Activated CD4-positive, alpha-beta T cell treated with anti-CD3 and anti-CD28 coated beads for 4 hours (primary cell): ENCODE measurements at regions not wholly inside any gene's neighbourhood (a gene's known extent, or its start where the extent isn't known, plus 50 kb on each side); places are given as distances from the start of the nearest gene placed in this dataset.
"Not testable (repeated sequence)": the region's sequence is repeated elsewhere in the genome, so short reads cannot be mapped to it uniquely, and the experiment has no call there.

Source experiments
- DNase-seq, 2 donors: peaks; one replicate each; pipeline ENCODE4 v3.0.0-alpha.2; 2020

DNA sequence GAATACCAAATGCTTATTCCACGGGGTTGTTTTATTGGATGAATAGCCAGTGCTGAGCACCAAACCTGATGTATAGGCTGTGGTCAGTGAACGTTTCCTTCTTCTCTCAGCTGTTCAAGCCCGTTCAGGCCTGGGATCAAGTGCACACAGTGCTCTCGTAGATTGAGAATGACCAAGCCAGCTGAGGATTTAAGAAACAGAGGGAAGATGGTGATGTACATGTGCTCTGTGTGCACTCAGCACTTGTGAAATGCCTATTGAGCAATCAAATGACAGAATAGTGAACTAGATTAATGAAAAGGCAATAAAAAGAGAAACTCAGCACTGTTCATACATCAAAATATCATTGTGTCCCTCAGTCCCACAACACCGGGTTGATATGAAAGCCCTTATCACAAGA, 302.5 kb downstream of the BMPER start:
- DNase-seq, result no peak

DNA sequence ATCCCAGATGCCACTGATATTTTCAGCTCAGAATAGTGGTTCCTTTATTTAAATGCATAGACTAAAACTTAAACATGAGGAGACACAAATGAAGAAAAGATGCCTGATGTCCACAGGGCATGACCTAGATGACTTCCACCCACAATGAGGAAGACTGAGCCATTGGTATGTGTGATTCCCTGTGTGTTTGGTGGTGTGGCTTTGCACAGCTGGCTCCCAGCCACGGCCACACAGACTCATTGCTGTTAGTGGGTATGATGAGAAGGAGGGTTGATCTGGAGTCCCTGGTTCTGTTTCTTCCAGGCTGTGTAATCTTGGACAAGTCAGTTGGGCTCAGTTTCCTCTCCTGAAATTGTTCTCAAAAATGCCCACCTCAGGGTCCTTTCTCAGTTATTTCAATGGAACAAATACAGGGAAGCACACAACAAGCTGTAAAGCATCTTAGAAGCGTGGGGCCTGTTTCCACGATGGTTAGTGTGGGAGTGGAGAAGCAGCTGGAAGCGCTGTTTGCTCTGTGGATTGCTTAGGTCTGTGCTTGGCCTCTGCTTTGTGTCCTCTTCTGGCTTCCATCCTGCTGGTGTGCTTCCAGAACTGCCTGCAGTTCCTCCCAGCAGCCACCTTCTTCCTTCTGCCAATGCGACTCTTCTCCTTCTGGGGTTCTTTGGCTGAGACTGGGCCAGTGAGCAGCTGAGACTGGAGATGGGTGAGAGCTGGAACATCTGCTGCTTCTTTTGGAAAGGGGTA, 303.7 kb downstream of the BMPER start:
- DNase-seq, result no peak

DNA sequence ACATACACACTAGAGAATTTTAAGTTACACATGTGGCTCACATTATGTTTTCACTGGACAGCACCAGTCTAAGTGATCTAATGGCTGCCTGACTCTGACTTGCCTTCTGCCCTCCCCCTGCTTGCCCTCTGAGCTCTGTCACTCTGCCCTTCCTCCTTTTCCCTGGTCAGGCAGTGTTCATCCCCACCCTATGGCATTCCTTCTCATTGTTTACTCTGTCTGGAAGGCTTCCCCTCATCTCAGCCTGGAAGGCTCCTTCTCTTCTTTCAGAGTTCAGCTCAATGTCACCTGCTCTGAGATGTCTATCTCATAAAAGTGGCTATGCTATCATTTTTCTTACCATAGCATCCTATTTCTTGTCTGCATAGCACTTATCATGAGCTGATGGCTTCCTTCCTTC, 305.7 kb downstream of the BMPER start:
- no peak for DNase-seq

DNA sequence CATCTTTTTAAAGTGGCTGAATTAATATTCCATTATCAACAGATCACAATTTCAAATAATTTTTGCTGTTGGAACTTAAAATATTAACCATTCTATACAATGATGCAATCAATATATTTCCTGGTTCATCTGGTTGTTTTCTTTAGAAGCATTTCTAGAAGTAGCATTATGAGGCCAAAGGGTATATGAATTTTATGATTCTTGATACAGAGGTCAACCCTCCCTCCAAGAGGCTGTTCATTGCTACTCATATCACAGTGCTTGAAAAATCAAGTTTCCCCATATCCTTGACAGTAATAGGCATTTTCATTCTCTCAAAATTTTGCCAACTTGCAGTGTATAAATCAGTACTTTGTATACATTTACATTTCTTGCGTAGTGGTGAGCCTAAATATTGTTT, 312.6 kb downstream of the BMPER start:
- no peak for DNase-seq

DNA sequence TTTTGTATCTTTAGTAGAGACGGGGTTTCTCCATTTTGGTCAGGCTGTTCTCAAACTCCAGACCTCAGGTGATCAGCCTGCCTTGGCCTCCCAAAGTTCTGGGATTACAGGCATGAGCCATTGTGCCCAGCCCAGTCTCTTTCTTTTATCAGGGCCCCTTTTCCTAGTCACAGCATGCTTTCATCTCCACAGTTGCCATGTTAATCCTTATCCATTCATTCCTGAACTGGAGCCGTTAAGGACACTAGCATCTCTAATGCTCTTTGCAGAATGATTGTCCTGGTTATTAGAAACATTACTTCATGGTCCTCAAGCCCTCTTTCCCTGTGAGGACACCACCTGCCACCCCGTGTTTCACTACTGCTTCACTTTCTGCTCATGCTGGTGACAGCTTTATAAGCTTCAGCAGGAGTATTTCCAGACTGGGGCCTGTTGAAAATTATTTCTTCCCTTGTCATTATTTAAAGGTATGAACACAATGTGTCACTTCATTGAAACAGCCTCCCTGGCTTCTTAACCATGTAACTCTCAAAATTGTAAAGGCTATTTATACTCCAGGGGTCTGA, 313.9 kb downstream of the BMPER start:
- no peak for DNase-seq

DNA sequence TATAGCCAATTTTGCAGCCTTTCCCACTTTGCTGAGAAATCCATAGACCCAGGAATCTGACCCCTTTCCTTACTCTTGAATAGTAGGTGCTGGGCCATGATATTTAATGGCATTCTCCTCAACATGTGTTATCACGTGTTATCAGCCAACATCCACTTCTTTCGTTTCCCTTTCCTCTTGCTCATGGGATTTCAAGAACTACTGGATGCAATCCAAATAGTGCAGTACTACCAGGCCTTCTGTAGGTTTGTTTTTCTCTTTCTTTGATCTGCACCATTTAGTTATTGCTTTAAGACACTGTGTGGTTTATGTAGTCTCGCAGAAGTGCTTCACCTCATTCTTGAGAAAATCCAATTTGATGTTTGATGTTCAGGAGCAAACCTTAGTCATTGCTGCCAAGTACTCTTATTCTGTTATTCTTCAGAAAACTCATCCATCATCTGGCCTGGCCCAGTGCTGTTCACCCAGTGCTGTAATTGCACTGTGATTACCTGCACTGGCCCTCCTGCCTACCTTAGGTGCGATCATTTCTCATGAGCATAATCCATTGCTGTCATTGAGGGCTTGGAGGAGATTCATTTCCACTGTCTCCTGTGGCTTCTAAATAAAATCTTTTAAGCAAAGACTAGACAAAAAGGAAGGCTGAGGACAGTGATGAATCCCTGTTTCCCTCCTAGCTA, 315.3 kb downstream of the BMPER start:
- no peak for DNase-seq

DNA sequence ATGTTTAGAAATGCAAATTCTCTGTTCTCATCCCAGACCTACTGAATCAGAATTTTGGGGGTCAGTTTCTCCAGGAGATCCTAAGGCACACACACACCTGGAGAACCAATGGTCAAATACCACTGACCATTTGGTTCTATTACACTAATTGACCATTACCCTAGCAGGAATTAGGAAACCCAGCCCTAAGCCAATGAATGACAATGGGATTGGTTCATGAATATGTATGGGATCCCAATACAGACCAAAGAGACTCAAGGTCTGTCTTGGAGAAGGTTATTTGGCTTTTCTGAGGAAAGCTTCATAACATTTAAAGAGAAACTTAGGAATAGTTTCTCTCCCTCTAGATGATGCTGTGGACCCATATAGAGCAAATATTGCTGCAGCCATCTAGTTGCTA, 317.0 kb downstream of the BMPER start:
- DNase-seq, result no peak

DNA sequence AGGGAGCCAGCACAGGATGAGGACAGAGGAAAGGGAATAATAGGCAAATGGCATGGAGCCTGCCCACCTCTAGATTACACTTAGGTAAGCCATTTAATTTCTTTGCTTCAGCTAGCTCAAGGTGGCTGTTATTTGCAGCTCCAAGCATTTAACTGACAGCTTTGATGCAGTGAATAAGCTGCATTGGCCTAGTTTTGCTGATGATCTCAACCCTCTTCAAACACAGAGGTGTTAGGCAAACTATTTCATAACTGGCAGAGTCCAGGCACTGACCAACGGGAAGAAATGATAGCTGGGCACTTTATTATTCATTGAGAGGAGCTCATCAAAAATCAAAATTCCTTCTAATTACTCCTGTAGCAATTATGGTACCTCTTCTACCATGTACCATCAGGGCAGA, 317.4 kb downstream of the BMPER start:
- DNase-seq, result no peak

DNA sequence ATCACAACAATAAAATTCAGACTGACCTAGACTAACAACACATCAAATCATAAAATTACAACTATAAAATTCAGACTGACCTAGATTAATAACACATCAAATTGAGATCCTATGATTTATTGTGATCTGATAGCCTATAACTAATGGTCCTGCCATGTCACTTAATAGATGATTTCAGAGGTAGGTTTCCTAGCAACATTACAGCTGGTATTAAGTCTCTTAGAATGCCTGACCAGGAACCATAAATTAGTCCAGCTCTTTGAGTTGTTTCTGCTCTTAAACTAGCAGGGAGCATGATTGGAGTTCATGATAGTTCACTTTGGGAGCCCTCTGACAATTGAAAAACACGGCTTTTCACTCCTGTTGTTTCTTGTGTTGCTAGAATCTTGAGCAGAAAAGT, 318.9 kb downstream of the BMPER start:
- DNase-seq, result no peak

DNA sequence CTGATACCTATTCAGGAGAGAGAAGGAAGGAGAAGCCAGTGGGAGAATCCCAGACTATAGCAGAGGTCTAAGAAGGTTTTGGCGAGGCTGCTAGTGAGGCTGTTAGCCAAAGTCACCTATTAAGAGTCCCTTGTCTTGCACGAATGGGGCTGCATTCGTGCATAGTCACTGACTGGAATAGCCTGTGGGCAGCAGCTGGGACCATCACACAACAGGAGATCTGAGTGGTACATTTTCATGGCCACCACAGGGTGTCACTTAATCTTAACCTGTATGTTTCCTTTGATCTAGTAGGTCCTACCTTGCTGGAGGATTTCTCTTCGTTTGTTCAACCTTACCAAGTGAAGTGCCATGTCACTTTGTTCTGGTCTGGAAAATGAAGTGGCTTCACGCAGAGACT, 319.9 kb downstream of the BMPER start:
- DNase-seq, result no peak

DNA sequence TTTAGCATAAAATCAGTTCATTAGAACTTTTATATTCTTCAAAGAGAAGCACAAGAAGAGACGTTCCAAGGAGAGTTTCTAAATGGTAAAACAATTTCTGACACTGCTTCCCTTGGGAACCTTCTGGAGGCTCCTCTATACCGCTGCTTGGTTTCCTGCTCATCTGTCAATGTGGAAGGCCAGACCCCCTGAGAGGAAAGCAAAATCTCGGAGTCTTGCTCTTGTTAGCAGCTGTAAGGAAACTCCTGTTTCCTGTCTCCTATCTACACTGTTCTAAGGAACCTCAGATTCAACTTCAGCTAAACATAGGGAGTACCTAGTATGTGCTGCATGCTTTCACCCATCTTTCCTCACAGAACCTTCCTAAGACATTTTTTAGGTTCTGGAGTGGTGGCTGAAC, 322.2 kb downstream of the BMPER start:
- DNase-seq, result no peak

DNA sequence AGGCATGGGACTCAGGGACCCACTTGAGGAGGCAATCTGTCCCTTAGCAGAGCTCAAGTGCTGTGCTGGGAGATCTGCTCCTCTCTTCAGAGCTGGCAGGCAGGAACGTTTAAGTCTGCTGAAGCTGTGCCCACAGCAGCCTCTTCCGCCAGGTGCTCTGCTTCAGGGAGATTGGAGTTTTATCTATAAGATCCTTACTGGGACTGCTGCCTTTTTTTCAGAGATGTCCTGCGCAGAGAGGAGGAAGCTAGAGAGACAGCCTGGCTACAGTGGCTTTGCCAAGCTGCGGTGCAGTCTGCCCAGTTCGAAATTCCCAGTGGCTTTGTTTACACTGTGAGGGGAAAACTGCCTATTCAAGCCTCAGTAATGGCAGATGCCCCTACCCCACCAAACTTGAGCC, 329.8 kb downstream of the BMPER start:
- not testable (repeated sequence) for DNase-seq

DNA sequence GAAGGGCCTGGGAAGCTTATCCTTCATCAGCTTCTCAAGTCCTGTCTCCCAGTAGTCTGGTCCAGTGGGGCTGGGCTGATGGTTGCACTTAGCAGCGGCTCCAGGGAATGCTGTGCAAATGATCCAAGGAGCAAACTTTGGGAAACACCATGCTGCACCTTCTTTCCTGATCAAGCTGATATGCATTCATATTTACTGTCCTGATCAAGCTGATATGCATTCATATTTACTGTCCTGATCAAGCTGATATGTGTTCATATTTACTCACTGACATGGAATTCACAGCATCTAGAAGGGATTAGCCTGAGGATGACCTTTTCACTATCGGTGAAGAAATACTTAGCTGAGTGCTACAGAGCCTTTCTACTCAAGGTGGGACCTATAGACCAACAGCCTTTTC, 330.7 kb downstream of the BMPER start:
- no peak for DNase-seq

DNA sequence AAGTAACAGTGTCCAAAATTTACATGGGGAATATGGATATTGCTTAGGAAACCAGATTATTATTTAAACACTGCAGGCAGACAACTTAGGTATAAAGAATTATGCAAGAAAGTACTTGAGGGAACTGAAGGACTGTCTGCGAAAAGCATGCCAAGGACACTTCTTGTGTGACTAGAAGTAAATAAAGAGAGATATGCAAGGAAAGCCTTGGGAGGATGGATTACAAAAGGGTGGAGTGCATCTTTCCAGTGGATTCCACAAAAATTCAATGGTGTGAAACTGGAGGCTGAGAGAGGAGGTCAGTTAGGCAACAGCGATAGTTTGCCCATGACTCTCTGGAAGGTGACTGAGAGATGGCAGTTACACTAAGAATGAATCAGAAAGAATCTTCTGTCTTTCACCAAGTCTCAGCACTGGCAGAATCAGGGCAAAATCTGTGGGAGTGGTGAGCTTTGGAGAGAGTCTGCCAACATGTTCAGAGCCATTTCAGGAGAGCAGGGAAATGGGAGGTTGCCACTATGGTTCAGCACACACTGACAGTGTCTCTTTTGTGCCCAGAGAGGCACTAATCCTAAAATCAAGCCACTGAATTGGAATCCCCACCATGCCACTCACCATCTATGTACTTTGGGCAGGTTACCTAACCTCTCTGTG, 331.6 kb downstream of the BMPER start:
- DNase-seq, result no peak

DNA sequence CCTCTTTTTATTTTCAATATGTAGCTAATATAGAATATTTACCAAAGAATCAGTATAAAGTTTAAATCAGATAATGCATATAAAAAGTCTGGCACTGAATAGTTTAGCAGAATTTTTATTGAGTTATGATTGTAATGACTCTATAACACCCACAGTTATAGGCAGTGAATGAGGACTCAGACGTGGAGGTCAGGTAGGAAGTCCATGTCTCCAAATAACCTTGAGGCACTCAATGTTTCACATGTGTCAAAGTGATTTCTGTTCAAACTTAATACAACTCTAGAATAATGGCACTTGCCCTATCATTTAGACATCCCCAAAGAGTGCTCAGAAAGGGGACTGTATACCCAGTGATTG, 332.1 kb downstream of the BMPER start:
- no peak for DNase-seq

DNA sequence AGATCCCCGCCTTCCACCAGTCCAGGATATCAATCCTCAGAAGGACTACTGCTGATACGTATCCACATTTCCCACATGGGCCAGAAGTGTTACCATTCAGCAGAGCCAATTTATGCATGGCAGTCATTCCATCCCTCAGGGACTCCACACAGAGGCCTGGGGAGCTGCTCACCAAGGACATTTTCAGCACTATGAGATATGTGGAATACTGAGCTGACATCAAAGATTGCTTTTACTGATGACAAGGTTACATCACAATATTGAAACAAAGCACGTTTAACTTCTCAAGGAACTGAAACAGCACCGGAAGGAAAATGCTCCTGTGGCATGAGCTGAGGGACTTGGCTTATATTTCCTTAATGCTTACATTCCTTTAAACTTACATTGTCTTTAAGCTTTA, 335.1 kb downstream of the BMPER start:
- no peak for DNase-seq

DNA sequence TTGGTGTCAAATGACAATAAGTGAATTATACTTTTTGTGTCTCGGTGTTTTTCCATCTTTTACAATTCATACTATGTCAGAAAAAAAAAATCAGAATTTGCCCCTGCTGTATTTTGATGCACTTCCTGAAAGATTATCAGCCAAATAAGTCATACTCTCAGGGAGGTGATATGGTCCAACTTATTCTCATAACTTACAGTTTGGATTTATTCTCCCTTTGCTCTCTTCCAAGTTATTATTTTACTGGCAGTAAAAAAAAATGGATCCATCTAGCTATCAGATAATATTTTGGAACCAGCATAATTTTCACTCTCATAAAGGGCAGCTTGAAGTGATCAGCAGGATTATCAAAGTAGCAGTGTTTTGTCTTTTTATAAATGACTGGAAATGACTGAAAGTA, 337.1 kb downstream of the BMPER start:
- DNase-seq, result no peak

DNA sequence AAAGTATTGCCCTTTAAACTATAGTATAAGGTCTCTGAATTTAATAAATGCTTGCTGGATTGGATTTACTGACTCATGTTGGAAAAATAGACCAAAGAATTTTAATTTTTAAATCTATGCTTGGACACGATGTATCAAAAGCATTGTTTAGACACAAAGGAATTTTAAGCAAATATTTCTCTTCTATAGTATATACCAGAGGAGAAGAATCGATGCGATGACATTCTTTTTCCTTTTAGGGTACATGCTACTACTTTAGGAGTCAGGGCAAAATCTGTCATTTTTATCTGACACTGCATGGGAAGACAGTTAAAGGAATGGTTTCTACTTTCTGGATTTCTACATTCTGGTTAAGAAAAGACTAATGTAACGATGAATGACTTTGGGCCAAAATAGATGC, 339.9 kb downstream of the BMPER start:
- no peak for DNase-seq

DNA sequence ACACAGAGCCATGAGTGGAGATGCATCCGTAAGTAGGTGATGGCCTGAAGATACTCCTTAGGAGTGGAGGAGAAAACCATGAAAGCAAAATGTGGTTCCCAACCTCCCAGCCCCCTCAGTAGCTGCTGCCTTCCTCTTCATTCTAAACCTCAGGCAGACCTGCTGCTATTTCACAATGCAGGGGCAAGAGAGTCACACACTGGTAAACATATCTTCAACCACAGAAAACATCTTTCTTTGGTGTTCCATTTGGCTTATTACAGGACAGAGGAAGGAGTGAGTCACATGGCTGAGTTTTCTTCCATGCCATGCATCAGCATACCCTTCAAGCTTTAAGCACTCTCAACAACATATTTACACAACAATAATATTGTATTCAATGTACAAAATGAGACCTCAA, 342.1 kb downstream of the BMPER start:
- no peak for DNase-seq

DNA sequence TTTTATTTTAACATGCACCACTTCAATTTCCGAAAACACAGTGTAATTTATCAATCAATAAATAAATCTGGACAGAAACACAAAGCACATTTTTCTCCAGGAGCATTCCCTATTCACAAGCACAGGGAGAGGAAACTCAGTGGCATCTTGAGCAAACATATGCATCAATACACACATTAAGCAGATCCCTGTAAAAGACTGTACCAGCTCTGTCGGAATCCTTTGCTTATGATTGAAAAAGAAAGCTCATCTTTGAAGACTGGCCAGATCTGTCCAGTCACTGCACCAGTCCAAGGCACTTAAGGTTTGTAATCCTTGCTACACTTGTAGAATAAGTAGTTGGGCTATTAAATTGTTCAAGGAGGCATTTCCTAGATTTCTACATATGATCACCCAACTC, 343.9 kb downstream of the BMPER start:
- DNase-seq, result no peak

DNA sequence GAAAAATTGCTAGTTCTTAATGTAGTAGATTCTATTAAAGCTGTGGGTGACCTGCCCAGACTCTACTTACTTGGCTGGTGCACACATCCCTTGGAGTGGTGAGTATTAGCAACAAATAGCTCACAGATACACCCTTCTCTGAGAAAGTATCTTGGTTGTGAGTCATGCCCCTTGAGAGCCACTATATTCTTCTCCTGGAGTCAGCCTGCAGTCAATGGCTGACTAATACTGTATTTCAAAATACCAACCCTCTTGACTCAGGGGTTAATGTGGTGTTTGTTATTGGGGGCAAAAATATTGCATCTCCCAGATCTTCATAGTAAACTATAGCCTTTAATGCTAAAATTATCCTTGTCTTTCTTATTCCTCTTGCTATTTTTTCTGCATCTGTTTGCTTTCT, 354.9 kb downstream of the BMPER start:
- no peak for DNase-seq

DNA sequence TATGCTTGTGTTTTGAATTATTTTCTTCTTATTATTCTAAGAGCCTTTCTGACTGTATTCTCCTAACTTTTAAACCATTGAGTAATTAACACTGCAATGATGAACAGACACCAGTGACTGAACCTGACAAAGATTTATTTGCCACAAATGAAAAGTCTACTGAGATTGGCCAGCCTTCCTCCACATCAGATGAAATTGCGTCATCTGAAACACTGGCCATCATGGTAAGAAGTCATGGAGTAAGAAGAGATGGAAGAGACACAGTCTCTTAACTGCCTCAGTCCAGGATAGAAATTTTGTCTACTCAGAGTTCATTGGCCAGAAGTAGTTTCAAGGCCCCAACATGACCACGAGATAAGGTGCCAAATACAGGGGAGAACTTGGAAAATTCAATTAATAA, 357.8 kb downstream of the BMPER start:
- DNase-seq, result no peak

DNA sequence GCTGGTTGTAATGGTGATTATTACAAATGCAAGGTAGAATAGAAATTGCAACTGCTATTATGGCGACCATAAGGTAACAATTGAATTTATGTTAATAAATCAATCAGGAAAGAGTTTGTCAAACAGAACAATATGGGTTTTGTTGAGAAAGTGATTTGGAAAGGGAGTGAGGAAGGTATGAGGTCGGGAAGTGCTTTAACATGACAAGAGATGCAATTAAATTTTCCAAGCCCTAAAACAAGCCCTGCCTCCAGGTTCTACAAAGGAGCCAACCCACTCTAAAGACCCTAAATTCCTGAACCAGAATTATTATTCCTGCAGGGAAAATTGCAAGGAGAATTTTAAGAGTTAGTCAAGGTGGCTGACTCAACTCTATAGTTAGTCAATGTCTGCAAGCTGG, 363.7 kb downstream of the BMPER start:
- no peak for DNase-seq

DNA sequence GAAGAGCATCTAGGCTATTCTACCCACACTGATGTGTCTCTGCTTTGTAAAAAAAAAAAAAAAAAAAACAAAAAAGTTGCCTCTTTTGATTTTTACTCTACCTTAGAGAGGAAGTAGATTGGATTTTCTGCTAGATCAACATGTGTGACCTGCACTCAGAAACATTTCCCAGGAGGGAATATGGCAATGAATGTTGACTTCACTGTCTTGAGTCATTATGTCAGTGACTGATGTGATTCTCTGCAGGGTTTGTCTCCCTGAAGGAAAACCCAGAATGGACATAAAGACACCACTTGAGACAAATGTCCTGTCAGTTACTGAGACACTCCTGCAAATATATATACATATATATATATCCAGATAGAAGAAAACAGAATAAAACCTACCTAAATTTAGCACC, 370.3 kb downstream of the BMPER start:
- no peak for DNase-seq
